ENCODE measurements at regions not wholly inside any gene's neighbourhood (a gene's known extent, or its start where the extent isn't known, plus 50 kb on each side); places are given as distances from the start of the nearest gene placed in this dataset.

GRCh38 chr18:42268186-42268725, 313.2 kb downstream of the PIK3C3 start:
- DNase-seq (ENCODE audit: low spot score) = no peak

DNA sequence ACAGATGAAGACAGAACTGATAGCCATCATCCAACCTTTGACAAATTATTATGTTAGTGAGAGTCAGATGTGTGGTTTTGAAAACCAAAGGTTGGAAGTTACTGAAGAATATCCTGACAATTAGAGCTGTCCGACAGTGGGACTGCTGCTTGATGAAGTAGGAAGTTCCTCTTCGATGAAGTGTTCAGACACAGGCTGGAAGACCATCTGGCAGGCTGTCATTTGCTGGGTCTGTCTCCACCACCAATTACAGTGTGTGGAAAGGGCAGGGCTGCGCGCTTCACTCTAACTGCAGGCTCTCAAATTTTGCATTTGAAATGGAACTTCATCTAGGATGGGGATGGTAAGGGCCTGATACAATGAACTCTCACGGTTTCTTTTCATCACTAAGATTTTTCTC, 313.8 kb downstream of the PIK3C3 start:
- DNase-seq (ENCODE audit: low spot score) = no peak

- DNase-seq (ENCODE audit: low spot score) = no peak
Measured at GRCh38 chr18:42271647-42272414, 316.8 kb downstream of the PIK3C3 start.

DNA sequence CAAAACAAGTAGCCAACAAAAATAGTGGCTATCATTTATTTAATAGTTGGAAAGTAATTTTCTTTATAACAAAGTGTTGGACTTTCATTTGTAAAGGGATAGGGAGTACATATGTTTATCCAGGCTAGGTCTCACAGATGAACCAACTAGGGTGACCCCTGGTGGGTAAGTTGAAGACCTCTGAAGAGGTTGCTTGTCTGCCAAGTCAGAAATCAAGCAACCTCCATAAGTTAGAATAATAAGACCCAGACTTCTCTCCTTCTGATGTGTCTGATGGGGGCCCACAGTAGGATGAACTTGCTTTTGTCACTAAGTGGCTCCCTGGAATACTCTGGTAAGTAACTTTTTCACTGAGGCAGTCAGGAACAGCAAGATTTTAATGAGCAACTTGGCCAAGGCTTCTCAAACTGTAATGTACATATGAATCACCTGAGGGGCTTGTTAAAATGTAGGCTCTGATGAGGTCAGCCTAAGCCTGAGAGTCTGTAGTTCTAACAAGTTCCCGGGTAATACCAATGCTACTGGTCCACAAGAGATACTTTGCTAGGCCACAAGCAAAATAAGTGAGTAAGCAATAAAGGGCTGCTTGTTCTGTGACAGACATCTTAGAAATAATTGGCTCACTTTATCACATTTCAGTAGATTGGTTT, 319.6 kb downstream of the PIK3C3 start:
- DNase-seq (ENCODE audit: low spot score) = no peak

DNA sequence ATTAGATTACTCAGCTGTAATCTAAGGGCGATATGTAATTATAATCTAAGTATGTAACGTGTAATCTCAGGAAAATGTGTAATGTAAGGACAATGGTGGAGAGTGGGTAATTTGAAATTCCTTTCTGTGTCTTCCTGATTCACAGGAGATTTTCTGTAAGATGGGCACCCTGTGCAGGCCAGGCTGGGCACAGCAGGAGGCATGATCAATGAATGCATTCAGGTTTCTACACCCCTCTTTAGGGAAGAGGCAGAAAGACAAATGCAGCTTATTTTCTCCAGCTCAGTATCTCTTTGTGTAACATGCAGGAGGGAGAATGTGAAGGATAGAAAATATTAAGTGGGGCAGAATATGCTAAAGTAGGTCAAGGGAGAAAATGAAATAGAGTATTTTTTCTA, 320.1 kb downstream of the PIK3C3 start:
- DNase-seq (ENCODE audit: low spot score) = no peak

DNA sequence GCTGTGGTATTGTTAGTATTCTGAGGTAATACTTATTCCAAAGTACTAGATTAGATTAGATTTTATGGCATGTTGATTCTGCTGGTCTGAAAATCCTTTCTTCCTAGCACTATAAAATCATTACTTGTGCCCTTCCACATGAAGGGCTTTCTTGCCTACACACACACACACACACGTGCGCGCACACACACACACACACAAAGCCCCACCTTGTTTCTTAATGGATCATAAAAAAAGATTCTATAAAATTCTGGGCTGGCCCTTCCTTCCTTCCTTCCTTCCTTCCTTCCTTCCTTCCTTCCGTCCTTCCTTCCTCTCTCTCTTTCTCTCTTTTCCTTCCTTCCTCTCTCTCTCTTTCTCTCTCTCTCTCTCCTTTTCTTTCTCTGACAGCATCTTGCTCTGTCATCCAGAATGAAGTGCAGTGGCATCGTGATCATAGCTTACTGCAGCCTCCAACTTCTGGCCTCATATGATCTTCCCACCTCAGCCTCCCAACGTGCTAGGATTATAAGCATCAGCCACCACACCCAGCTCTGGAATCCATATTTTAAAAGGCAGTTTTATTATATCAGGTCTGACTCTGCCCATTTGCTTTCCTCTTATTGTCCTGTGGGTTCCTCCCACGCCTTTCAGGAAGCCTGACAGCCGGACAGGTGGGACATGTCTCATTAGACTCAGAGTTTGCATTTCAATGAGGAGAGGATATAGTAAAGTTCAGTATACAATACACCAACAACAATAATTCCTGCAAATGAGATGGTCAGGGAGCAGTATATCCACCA, 321.1 kb downstream of the PIK3C3 start:
- no peak for DNase-seq (ENCODE audit: low spot score)

- DNase-seq (ENCODE audit: low spot score) = no peak
Measured at GRCh38 chr18:42281124-42281523, 326.1 kb downstream of the PIK3C3 start.

- DNase-seq (ENCODE audit: low spot score) = no peak
Measured at GRCh38 chr18:42281851-42282250, 326.8 kb downstream of the PIK3C3 start.

DNA sequence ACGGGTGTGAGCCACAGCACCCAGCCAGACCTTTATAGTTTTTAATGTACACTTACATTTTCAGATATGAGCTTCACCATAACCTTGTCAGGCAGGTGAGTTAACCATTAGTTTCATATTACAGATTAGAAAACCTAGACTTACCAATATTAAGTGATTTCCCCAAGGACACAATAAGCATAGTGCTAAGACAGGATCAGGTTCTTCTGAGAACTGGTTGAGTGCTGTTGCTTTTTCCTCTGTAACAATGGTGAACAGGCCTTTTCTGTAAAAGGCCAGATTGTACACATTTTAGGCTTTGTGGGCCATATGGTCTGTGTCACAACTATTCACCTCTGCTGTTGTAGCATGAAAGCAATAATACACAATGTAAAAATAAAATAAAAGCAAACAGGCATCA, 332.0 kb downstream of the PIK3C3 start:
- DNase-seq (ENCODE audit: low spot score) = no peak

DNA sequence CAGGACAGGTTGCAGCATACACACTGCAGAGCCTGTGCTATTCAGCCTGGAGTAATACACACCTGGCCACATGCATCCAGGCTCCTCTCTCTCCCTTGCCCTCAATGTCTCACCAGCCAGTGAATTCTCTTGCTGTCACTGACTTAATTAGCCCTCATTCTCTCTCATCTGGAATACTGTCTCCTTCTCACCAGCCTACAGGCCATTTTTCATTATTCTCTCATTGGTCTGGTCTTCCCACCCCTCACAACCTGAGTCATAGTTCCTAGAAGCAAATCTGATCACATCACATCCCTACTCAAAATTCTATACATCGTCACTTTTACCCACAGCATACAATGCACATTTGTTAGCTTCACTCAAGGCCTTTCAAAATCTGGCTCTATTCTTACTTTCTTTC, 333.1 kb downstream of the PIK3C3 start:
- DNase-seq (ENCODE audit: low spot score) = no peak

- no peak for DNase-seq (ENCODE audit: low spot score)
Measured at GRCh38 chr18:42289526-42289925, 334.5 kb downstream of the PIK3C3 start.

GRCh38 chr18:42290318-42291307, 335.6 kb downstream of the PIK3C3 start:
- no peak for DNase-seq (ENCODE audit: low spot score)

- no peak for DNase-seq (ENCODE audit: low spot score)
Measured at GRCh38 chr18:42292654-42293053, 337.6 kb downstream of the PIK3C3 start.

DNA sequence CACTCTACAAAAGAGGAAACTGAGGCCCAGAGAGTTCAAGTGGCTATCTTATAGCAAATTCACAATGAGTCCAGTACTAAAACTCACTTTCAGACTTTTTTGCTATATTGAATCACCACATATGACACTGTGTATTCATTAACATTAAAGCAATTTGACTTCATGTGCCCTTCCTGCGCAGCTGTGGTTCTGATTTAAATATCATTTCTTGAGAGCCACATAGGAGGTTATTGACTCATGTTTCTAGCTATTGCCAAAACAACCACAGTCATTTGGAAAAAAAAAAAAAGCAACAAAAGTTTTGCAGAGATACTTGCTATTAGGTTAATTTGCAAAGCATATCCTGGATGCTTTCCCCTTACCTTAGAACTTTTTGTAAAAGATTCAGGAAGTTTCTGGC, 341.2 kb downstream of the PIK3C3 start:
- DNase-seq (ENCODE audit: low spot score) = no peak

DNA sequence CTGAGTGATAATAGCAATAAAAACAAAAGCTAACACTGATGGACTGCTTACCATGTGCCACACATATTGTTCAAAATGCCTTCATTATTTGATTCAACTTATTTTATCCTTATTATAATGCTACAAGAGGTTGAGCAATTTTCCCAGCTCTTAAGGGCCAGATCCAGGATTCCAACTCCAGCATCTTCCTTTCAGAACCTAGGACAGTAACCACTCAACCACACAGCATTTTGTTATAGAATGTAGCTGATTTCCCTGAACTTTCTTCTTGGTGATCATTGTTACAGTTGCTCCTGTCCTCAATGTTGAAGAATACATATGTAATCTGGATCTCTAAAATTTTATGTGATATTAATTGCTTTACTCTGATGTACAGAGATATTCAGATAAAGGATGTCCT, 341.7 kb downstream of the PIK3C3 start:
- DNase-seq (ENCODE audit: low spot score) = no peak

DNA sequence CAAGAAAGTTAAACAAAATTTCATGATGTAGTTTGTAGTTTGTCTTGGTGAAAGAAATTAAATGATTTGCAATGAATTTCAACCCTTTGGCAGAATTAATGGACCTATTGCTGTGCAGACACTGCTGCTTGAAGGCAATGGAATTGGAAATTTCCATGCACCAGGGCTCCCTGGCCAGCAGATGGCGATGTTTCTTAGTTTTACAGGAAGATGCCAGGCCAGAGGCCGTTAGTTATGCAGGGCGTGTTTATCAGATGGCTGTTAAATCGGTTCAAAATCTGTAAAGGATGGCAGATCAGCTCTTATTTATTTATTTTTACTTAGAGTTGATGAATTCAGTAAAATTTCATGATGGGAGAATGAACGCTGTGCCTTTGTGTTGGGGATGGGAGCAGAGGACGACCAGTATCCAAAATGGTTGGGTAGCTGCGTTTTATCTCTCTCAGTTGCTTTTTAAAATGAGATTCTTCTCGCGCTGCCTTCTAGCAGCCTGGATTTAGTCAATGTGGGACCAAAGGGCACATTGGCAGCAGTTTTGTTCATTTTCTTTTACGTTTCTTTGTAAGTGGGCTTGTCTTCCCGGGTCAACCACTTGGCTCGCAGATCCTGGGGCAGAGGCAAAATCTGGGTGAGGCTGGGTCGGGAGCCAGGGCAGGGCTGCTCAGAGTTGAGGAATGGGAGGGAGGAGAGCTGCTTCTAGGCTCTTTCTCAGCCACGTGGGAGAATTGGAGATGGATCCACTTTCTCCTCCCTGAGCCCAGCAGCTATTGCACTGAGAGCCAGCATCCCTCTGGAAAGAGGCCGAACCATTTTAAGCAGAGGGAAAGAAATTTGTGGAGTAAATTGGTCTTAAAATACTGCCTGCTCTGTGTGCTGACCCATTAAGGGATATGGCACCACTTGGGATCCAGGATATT, 344.0 kb downstream of the PIK3C3 start:
- DNase-seq (ENCODE audit: low spot score) = peak; percentile 65

DNA sequence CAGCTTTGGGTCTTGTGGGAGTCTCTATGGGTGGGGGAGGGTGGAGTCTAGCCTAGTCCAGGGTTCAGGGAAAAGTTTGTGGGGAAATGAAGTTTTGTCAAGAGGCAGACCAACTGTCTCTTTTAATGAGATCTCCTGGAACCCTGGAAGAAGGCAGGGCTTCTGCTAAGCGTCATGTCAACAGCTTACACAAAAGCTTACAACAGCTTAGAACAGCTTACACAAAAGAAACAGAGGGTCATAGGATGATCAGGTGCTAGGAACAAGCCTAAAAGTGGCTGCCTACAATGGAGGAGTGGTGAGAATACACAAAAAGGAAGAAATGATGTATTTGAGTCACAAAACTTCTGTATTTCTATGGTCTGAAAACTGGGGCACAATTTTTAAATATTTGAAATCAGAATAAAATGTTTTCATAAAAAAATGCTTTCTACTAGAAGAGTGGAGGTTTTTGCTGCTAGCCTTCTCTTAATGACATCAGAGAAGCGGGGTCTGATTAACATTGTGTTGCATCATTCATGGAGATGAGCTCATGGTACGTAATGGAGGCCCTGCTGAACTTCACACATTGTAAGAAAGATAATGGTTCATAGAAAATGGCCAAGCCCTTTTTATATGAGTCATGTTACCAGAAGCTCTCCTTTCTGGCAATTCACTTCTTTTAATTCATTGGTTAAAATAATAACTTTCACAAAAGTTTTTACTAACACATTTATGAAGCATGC, 351.0 kb downstream of the PIK3C3 start:
- DNase-seq (ENCODE audit: low spot score) = no peak

GRCh38 chr18:42306594-42306980, 351.6 kb downstream of the PIK3C3 start:
- DNase-seq (ENCODE audit: low spot score) = no peak

DNA sequence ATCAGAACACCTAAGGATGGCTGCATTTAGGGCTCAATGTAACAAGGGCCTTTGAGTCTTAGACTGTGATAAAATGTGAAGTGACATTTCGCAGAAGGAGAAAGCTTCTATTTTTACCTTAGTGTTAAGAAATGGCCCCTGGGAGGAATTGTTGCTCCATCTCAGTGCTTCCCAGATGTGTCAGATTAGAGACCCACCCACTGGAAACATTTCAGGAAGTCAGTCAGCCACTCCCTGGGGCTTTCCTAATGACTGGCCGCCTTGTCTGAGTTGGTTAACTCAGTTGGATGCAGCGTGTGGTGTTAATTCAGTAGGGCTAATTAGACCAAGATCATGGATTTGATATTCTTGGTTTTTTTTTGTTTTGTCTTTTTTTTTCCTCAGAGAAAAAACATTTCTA, 355.9 kb downstream of the PIK3C3 start:
- DNase-seq (ENCODE audit: low spot score) = no peak

Data from HT-29 (cell line).